Activated naive CD8-positive, alpha-beta T cell treated with anti-CD3 and anti-CD28 coated beads, Interleukin-2, amount 50 U/mL, for 24 hours (primary cell): ENCODE measurements at regions not wholly inside any gene's neighbourhood (a gene's known extent, or its start where the extent isn't known, plus 50 kb on each side); places are given as distances from the start of the nearest gene placed in this dataset.
"Not testable (repeated sequence)": the region's sequence is repeated elsewhere in the genome, so short reads cannot be mapped to it uniquely, and the experiment has no call there.

Source experiments
- ATAC-seq: fragments of 150-1000 bp; cut with Tn5 transposase; one replicate; pipeline ENCODE4 v1.10.0; 2021
- DNase-seq: peaks from one replicate; pipeline ENCODE4 v3.0.0; 2021
- H3K27ac Mint-ChIP-seq: one replicate; pipeline ENCODE4 v1.8.0; 2021; ENCODE audit warnings: mild to moderate bottlenecking, mixed read lengths
- H3K27me3 Mint-ChIP-seq: one replicate; pipeline ENCODE4 v1.8.0; 2021; ENCODE audit warnings: mixed read lengths
- H3K36me3 Mint-ChIP-seq: one replicate; pipeline ENCODE4 v1.8.0; 2021; ENCODE audit warnings: low read depth, mixed read lengths
- H3K4me1 Mint-ChIP-seq: one replicate; pipeline ENCODE4 v1.8.0; 2021; ENCODE audit warnings: mixed read lengths
- H3K4me3 Mint-ChIP-seq: one replicate; pipeline ENCODE4 v1.8.0; 2021; ENCODE audit warnings: mild to moderate bottlenecking, moderate library complexity, mixed read lengths
- H3K9me3 Mint-ChIP-seq: one replicate; pipeline ENCODE4 v1.8.0; 2021; ENCODE audit warnings: mixed read lengths

GRCh38 chr2:49686897-49687442 lies 532.7 kb upstream of the FSHR start:
- no peaks in the 10 kb centered on the region for H3K9me3 Mint-ChIP-seq
- DNase-seq (no peak), ATAC-seq (no peak)
- H3K36me3 Mint-ChIP-seq = no peaks in the 10 kb centered on the region
- no peaks in the 10 kb centered on the region for H3K27me3 Mint-ChIP-seq
- H3K27ac Mint-ChIP-seq = no peak overlapping the region
- no peak overlapping the region for H3K4me3 Mint-ChIP-seq
- no peaks in the 10 kb centered on the region for H3K4me1 Mint-ChIP-seq

GRCh38 chr2:49686291-49686690 lies 532.0 kb upstream of the FSHR start:
- no peaks in the 10 kb centered on the region for H3K9me3 Mint-ChIP-seq
- no peaks in the 10 kb centered on the region for H3K36me3 Mint-ChIP-seq

GRCh38 chr2:49677227-49677626 lies 522.9 kb upstream of the FSHR start:
- Mint-ChIP-seq H3K27me3 (no peaks in the 10 kb centered on the region), H3K4me1 (no peaks in the 10 kb centered on the region), H3K36me3 (no peaks in the 10 kb centered on the region), H3K27ac (no peak overlapping the region), H3K4me3 (no peak overlapping the region), H3K9me3 (peaks cover 4% of the 10 kb centered on the region)
- no peak for ATAC-seq
- DNase-seq = no peak

More at GRCh38 chr2:49686291-49686690, 532.0 kb upstream of the FSHR start:
- Mint-ChIP-seq H3K27me3 (no peaks in the 10 kb centered on the region), H3K4me3 (no peak overlapping the region), H3K27ac (no peak overlapping the region), H3K4me1 (no peaks in the 10 kb centered on the region)
- DNase-seq (no peak), ATAC-seq (no peak)

GRCh38 chr2:49664827-49665226 lies 510.5 kb upstream of the FSHR start:
- H3K27ac Mint-ChIP-seq = no peak overlapping the region
- H3K4me3 Mint-ChIP-seq = no peak overlapping the region
- peaks cover 9% of the 10 kb centered on the region for H3K9me3 Mint-ChIP-seq
- ATAC-seq = no peak
- no peaks in the 10 kb centered on the region for H3K27me3 Mint-ChIP-seq
- no peak for DNase-seq
- no peaks in the 10 kb centered on the region for H3K36me3 Mint-ChIP-seq
- no peaks in the 10 kb centered on the region for H3K4me1 Mint-ChIP-seq

- no peak for ATAC-seq
Observed at GRCh38 chr2:49661809-49662208, 507.5 kb upstream of the FSHR start.

GRCh38 chr2:49656853-49657252 lies 502.5 kb upstream of the FSHR start:
- no peaks in the 10 kb centered on the region for H3K27me3 Mint-ChIP-seq
- no peak for DNase-seq
- no peaks in the 10 kb centered on the region for H3K36me3 Mint-ChIP-seq
- H3K4me1 Mint-ChIP-seq = no peaks in the 10 kb centered on the region
- H3K4me3 Mint-ChIP-seq = no peak overlapping the region
- no peak for ATAC-seq
- H3K9me3 Mint-ChIP-seq = no peaks in the 10 kb centered on the region
- no peak overlapping the region for H3K27ac Mint-ChIP-seq

More at GRCh38 chr2:49661809-49662208, 507.5 kb upstream of the FSHR start:
- H3K4me3 Mint-ChIP-seq = no peak overlapping the region
- H3K36me3 Mint-ChIP-seq = no peaks in the 10 kb centered on the region
- no peaks in the 10 kb centered on the region for H3K4me1 Mint-ChIP-seq
- no peak for DNase-seq
- no peak overlapping the region for H3K27ac Mint-ChIP-seq
- H3K27me3 Mint-ChIP-seq = no peaks in the 10 kb centered on the region
- no peaks in the 10 kb centered on the region for H3K9me3 Mint-ChIP-seq

- Mint-ChIP-seq H3K36me3 (no peaks in the 10 kb centered on the region), H3K27ac (no peak overlapping the region), H3K27me3 (no peaks in the 10 kb centered on the region), H3K9me3 (peaks cover 7% of the 10 kb centered on the region), H3K4me3 (no peak overlapping the region), H3K4me1 (no peaks in the 10 kb centered on the region)
- DNase-seq (no peak), ATAC-seq (no peak)
Observed at GRCh38 chr2:49643149-49643548, 488.8 kb upstream of the FSHR start.

- ATAC-seq = no peak
- H3K4me1 Mint-ChIP-seq = no peaks in the 10 kb centered on the region
Observed at GRCh38 chr2:49640630-49641029, 486.3 kb upstream of the FSHR start.

GRCh38 chr2:49621016-49621415 lies 466.7 kb upstream of the FSHR start:
- ATAC-seq (no peak), DNase-seq (no peak)
- Mint-ChIP-seq H3K27me3 (no peaks in the 10 kb centered on the region), H3K4me1 (no peaks in the 10 kb centered on the region), H3K36me3 (no peaks in the 10 kb centered on the region), H3K27ac (no peak overlapping the region), H3K4me3 (no peak overlapping the region), H3K9me3 (no peaks in the 10 kb centered on the region)

More at GRCh38 chr2:49640630-49641029, 486.3 kb upstream of the FSHR start:
- Mint-ChIP-seq H3K27me3 (no peaks in the 10 kb centered on the region), H3K9me3 (peaks cover 9% of the 10 kb centered on the region), H3K4me3 (no peak overlapping the region), H3K36me3 (no peaks in the 10 kb centered on the region), H3K27ac (no peak overlapping the region)
- DNase-seq = no peak

GRCh38 chr2:49619804-49620203 lies 465.5 kb upstream of the FSHR start:
- Mint-ChIP-seq H3K27me3 (no peaks in the 10 kb centered on the region), H3K9me3 (no peaks in the 10 kb centered on the region), H3K4me1 (no peaks in the 10 kb centered on the region), H3K36me3 (no peaks in the 10 kb centered on the region), H3K4me3 (no peak overlapping the region), H3K27ac (no peak overlapping the region)
- ATAC-seq (no peak), DNase-seq (no peak)

GRCh38 chr2:49618491-49618890 lies 464.2 kb upstream of the FSHR start:
- H3K9me3 Mint-ChIP-seq = peaks cover 3% of the 10 kb centered on the region
- H3K27me3 Mint-ChIP-seq = no peaks in the 10 kb centered on the region
- H3K4me3 Mint-ChIP-seq = no peak overlapping the region
- H3K36me3 Mint-ChIP-seq = no peaks in the 10 kb centered on the region
- no peak for DNase-seq
- ATAC-seq = no peak
- no peak overlapping the region for H3K27ac Mint-ChIP-seq
- H3K4me1 Mint-ChIP-seq = no peaks in the 10 kb centered on the region

GRCh38 chr2:49616800-49617199 lies 462.5 kb upstream of the FSHR start:
- DNase-seq (no peak), ATAC-seq (no peak)
- H3K36me3 Mint-ChIP-seq = no peaks in the 10 kb centered on the region

GRCh38 chr2:49611796-49612195 lies 457.5 kb upstream of the FSHR start:
- not testable (repeated sequence) for DNase-seq, H3K36me3 Mint-ChIP-seq, H3K27ac Mint-ChIP-seq, H3K4me1 Mint-ChIP-seq, ATAC-seq, H3K9me3 Mint-ChIP-seq, H3K4me3 Mint-ChIP-seq, H3K27me3 Mint-ChIP-seq

More at GRCh38 chr2:49616800-49617199, 462.5 kb upstream of the FSHR start:
- no peaks in the 10 kb centered on the region for H3K27me3 Mint-ChIP-seq
- H3K27ac Mint-ChIP-seq = no peak overlapping the region
- H3K4me1 Mint-ChIP-seq = no peaks in the 10 kb centered on the region
- H3K4me3 Mint-ChIP-seq = no peak overlapping the region
- peaks cover 8% of the 10 kb centered on the region for H3K9me3 Mint-ChIP-seq

GRCh38 chr2:49600524-49600923 lies 446.2 kb upstream of the FSHR start:
- DNase-seq (no peak), ATAC-seq (no peak)
- Mint-ChIP-seq H3K36me3 (no peaks in the 10 kb centered on the region), H3K27me3 (no peaks in the 10 kb centered on the region), H3K4me1 (no peaks in the 10 kb centered on the region), H3K27ac (no peak overlapping the region), H3K4me3 (no peak overlapping the region), H3K9me3 (peaks cover 9% of the 10 kb centered on the region)

- H3K4me3 Mint-ChIP-seq = no peak overlapping the region
- H3K27ac Mint-ChIP-seq = no peak overlapping the region
- H3K9me3 Mint-ChIP-seq = peaks cover 14% of the 10 kb centered on the region
- ATAC-seq (no peak), DNase-seq (no peak)
- H3K27me3 Mint-ChIP-seq = no peaks in the 10 kb centered on the region
- no peaks in the 10 kb centered on the region for H3K4me1 Mint-ChIP-seq
- no peaks in the 10 kb centered on the region for H3K36me3 Mint-ChIP-seq
Observed at GRCh38 chr2:49598231-49598630, 443.9 kb upstream of the FSHR start.

GRCh38 chr2:49585921-49586320 lies 431.6 kb upstream of the FSHR start:
- H3K27me3 Mint-ChIP-seq = no peaks in the 10 kb centered on the region
- H3K27ac Mint-ChIP-seq = no peak overlapping the region
- H3K4me3 Mint-ChIP-seq = no peak overlapping the region
- H3K36me3 Mint-ChIP-seq = no peaks in the 10 kb centered on the region
- DNase-seq = no peak
- H3K4me1 Mint-ChIP-seq = no peaks in the 10 kb centered on the region
- H3K9me3 Mint-ChIP-seq = no peaks in the 10 kb centered on the region
- no peak for ATAC-seq
